Astrocyte (in vitro differentiated cells and primary cell): ENCODE measurements at regions not wholly inside any gene's neighbourhood (a gene's known extent, or its start where the extent isn't known, plus 50 kb on each side); places are given as distances from the start of the nearest gene placed in this dataset.

Experiments used
- CTCF ChIP-seq: IDR thresholded peaks from 2 replicates; pipeline ENCODE4 v1.5.1; 2011; ENCODE audit warnings: low read depth, mild to moderate bottlenecking, inconsistent platforms, low read length, moderate library complexity; ENCODE audit not compliant: insufficient read depth
- EZH2 ChIP-seq: IDR thresholded peaks from 2 replicates; pipeline ENCODE4 v1.6.1; 2012; ENCODE audit warnings: mild to moderate bottlenecking, low read length, inconsistent platforms; ENCODE audit not compliant: insufficient read depth

GRCh38 chr6:155549928-155550327 is 94.3 kb upstream of the NOX3 start:
- TF ChIP-seq CTCF (no peak), EZH2 (no peak)
